Thoracic aorta (tissue), 2 donors: ENCODE measurements at regions not wholly inside any gene's neighbourhood (a gene's known extent, or its start where the extent isn't known, plus 50 kb on each side); places are given as distances from the start of the nearest gene placed in this dataset.

ENCODE experiments used
- ATAC-seq: fragments of 150-250 bp; one replicate; pipeline ENCODE4 v1.8.0; 2017; ENCODE audit warnings: low read depth; ENCODE audit not compliant: insufficient number of reproducible peaks, low FRiP score
- DNase-seq: peaks from one replicate; pipeline ENCODE4 v3.0.0-alpha.2; 2020; ENCODE audit warnings: low spot score
- H3K27ac ChIP-seq, 2 donors: fragments of 200-600 bp; sonication (generic); 1 replicate in 1 of 2; 2 replicates in 1 of 2; pipeline ENCODE4 v1.5.1; 2016; ENCODE audit warnings: mild to moderate bottlenecking in 2 of 2, moderate library complexity in 2 of 2
- H3K27me3 ChIP-seq: fragments of 200-600 bp; sonication (generic); replicated peaks from 2 replicates; pipeline ENCODE4 v1.6.0; 2016; ENCODE audit warnings: mild to moderate bottlenecking; ENCODE audit not compliant: insufficient read depth
- H3K36me3 ChIP-seq: fragments of 200-600 bp; sonication (generic); one replicate; pipeline ENCODE4 v1.5.1; 2016
- H3K4me1 ChIP-seq, 2 donors: fragments of 200-600 bp; sonication (generic); 1 replicate in 1 of 2; 2 replicates in 1 of 2; pipeline versions ENCODE4 v1.5.1 to v1.6.0; 2016; ENCODE audit warnings: low read depth in 2 of 2, mild to moderate bottlenecking in 1 of 2; ENCODE audit not compliant: control insufficient read depth in 1 of 2
- H3K4me3 ChIP-seq: fragments of 200-600 bp; sonication (generic); 2 replicates; pipeline ENCODE4 v1.5.1; 2016; ENCODE audit warnings: mild to moderate bottlenecking
- H3K9me3 ChIP-seq: fragments of 200-600 bp; sonication (generic); 2 replicates; pipeline ENCODE4 v1.5.1; 2016
- TF ChIP-seq, protein P1 (sequence below): fragments of 200-600 bp; sonication (generic); IDR thresholded peaks from one replicate; pipeline ENCODE4 v1.5.1; 2019; ENCODE audit warnings: antibody characterized with exemption

DNA sequence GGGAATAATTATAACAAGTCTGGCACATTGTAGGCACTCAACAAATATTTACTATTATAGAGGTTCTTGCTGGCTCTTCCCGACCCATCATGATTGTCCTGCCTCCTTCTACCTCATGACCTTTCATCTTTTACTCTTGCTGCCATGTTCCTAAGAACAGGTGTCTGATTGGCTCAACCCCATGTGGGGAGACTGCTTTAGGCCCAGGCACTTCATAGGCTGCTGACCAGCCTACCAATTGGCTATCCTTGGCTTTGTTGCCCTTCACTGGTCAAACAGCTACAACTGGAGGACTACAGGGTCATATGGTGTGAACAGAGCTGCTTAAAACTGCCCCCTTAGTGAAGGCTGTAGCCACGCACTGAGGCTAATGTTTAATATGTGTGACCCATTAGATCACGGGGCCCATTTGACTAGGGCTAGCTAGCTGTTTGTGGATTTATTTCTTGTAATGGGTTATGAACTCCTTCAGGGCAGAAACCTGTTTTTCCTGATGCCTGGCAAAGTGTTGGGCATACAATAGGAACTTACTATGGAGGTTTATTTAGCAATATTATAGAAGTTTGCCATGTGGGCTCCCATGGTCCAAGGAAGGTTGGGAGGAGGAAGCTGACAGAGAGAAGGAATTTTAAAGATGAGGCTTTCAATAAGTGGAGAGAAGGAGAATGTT is 239.9 kb upstream of the TBC1D5 start:
- Histone ChIP-seq H3K4me3 (no peak overlapping the region), H3K9me3 (no peaks in the 10 kb centered on the region), H3K27me3 (no peaks in the 10 kb centered on the region), H3K36me3 (no peaks in the 10 kb centered on the region), H3K27ac (no peak overlapping the region), H3K4me1 (no peaks in the 10 kb centered on the region)
- no peak for ATAC-seq
- TF ChIP-seq, protein P1, sequence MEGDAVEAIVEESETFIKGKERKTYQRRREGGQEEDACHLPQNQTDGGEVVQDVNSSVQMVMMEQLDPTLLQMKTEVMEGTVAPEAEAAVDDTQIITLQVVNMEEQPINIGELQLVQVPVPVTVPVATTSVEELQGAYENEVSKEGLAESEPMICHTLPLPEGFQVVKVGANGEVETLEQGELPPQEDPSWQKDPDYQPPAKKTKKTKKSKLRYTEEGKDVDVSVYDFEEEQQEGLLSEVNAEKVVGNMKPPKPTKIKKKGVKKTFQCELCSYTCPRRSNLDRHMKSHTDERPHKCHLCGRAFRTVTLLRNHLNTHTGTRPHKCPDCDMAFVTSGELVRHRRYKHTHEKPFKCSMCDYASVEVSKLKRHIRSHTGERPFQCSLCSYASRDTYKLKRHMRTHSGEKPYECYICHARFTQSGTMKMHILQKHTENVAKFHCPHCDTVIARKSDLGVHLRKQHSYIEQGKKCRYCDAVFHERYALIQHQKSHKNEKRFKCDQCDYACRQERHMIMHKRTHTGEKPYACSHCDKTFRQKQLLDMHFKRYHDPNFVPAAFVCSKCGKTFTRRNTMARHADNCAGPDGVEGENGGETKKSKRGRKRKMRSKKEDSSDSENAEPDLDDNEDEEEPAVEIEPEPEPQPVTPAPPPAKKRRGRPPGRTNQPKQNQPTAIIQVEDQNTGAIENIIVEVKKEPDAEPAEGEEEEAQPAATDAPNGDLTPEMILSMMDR = no peak
- no peak for DNase-seq

DNA sequence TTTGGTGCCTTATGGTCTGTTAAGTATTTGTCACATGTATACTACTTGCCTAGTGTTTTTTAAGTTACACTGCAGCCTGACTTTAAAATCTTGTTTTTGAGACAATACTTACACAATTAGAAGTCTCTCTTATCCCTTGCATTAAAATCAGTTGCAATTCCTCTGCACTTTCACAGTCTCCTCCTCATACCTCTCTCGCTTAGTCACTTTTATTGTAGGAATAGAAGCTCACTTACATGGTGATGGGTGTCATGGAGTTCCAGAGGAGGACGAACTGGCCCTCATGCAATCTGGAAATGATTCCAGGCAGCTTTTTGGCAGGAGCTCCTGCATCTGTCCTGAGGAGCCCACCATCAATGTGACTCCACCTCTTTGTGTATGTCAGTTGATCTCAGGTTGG is 238.4 kb upstream of the TBC1D5 start:
- Histone ChIP-seq H3K9me3 (no peaks in the 10 kb centered on the region), H3K4me3 (no peak overlapping the region), H3K36me3 (no peaks in the 10 kb centered on the region), H3K27ac (no peak overlapping the region), H3K27me3 (no peaks in the 10 kb centered on the region), H3K4me1 (no peaks in the 10 kb centered on the region)
- ATAC-seq (no peak), DNase-seq (no peak)
- TF ChIP-seq, protein P1 = no peak

DNA sequence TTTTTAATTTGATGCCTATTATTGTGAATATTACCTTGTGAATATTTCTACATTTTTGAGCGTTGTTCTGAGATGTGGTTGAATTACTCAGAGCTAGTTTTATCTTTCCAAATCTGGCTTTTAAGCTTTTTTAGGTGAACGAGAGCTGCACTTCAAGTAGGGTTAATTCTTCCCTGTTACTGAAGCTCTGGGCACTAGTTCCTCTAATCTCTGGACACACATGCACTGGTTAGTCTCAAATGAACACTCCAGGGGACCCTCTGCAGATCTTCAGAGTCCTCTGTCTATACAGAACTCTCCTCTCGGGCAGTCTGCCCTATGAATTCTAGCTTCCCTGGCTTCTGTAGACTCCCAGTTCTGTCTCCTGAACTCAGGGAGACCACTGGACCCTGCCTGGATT is 237.5 kb upstream of the TBC1D5 start:
- no peak overlapping the region for H3K4me3 ChIP-seq
- no peaks in the 10 kb centered on the region for H3K36me3 ChIP-seq
- no peaks in the 10 kb centered on the region for H3K4me1 ChIP-seq
- H3K27me3 ChIP-seq = no peaks in the 10 kb centered on the region
- DNase-seq (no peak), ATAC-seq (no peak)
- H3K27ac ChIP-seq = no peak overlapping the region
- TF ChIP-seq, protein P1 = no peak
- H3K9me3 ChIP-seq = no peaks in the 10 kb centered on the region

DNA sequence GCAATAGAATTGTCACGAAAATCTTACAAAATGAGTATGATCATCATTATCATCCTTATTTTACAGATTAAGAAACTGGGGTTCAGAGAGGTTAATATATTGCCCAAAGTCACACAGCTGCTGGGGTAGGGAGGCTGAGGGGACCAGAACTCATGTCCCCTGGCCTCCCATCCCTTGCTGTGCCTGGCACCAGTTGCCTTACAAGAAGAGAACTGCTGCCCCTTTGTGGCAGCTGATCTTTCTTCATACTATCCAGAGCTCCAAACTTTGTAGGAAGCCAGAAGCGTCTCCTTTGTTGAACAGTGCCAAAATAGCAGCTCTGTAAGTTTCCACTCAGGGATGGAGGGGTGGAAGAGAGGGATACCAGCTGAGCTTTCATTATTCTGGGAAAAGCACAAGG is 236.8 kb upstream of the TBC1D5 start:
- no peak overlapping the region for H3K27ac ChIP-seq
- TF ChIP-seq, protein P1 = no peak
- H3K9me3 ChIP-seq = no peaks in the 10 kb centered on the region
- no peak for DNase-seq
- no peaks in the 10 kb centered on the region for H3K27me3 ChIP-seq
- no peak for ATAC-seq
- no peaks in the 10 kb centered on the region for H3K4me1 ChIP-seq
- no peaks in the 10 kb centered on the region for H3K36me3 ChIP-seq
- H3K4me3 ChIP-seq = no peak overlapping the region

DNA sequence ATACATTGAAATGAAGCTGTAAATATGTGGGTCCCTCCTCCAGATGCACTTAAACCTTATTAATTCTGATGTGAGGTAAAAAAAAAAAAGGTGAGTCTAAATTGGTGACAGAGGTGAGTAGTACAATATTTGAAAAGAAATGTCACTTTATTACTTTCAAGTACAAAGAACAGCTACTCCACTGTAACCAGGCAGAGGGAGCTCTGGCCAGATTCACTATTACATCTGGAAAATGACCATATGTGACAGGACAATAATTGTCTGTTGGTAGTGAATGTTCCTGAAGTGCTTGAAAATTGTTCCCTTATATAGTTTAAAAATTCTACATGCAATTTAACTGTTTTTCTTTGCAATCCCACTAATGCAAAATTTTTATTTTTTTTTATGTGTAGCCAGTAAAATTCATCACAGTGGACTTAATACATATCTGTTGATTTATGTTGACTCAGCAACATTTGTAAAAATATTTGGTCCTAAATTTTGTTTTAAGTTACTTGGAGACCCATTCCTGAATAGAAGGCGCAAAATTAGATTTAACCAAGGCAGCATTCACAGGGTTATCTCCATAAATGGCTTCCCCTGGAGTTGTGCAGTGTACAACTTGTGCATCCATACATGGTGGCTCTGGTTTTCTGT is 231.9 kb upstream of the TBC1D5 start:
- Histone ChIP-seq H3K4me1 (no peaks in the 10 kb centered on the region), H3K27me3 (no peaks in the 10 kb centered on the region), H3K9me3 (no peaks in the 10 kb centered on the region), H3K4me3 (no peak overlapping the region), H3K27ac (no peak overlapping the region), H3K36me3 (no peaks in the 10 kb centered on the region)
- ATAC-seq = no peak
- no peak for DNase-seq
- TF ChIP-seq, protein P1 = no peak
